ENCODE measurements at regions not wholly inside any gene's neighbourhood (a gene's known extent, or its start where the extent isn't known, plus 50 kb on each side); places are given as distances from the start of the nearest gene placed in this dataset.

DNA sequence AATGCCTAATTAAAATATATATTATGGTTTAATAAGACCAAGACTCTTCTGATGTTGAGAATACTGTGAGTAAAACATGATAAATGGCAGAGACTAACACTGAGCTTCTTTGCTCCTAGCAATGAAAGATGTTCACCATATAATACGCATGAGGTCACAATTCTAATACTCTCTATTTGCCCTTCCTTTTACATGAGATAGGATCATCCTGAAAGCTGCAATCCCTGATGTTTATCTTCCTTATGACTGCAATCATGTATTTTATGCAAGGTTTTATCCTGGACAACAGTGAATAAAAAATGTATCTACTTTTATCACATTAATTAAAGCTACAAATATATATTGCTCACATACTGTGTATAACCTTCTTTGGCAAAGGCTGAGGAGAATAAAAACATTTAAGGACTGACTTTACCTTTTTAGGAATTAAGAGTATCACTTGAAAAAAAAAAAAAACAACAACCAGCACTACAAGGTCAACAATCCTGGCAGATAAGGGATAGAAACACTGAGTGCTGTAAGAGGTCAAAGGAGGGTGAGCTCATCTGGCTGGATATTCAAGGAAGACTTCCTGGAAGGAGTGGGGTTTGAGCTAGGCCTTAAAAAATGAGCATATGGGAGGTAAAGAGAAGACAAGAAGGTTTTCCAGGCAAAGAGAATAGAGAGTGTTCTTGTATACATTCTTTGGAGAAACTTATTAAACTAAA is 99.9 kb downstream of the AREG start:
- TF ChIP-seq EZH2 (IDR thresholded peaks at IDR 0.05; ENCODE audit: low read length), result no peak
- TF ChIP-seq, protein P1, sequence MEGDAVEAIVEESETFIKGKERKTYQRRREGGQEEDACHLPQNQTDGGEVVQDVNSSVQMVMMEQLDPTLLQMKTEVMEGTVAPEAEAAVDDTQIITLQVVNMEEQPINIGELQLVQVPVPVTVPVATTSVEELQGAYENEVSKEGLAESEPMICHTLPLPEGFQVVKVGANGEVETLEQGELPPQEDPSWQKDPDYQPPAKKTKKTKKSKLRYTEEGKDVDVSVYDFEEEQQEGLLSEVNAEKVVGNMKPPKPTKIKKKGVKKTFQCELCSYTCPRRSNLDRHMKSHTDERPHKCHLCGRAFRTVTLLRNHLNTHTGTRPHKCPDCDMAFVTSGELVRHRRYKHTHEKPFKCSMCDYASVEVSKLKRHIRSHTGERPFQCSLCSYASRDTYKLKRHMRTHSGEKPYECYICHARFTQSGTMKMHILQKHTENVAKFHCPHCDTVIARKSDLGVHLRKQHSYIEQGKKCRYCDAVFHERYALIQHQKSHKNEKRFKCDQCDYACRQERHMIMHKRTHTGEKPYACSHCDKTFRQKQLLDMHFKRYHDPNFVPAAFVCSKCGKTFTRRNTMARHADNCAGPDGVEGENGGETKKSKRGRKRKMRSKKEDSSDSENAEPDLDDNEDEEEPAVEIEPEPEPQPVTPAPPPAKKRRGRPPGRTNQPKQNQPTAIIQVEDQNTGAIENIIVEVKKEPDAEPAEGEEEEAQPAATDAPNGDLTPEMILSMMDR (optimal IDR thresholded peaks at IDR 0.05 in 1 of 3, IDR thresholded peaks at IDR 0.05 in 1 of 3, conservative IDR thresholded peaks at IDR 0.05 in 1 of 3; ENCODE audit: extremely low read depth in 1 of 3, insufficient read depth in 2 of 3, low read length in 3 of 3), result no peak
- Histone ChIP-seq H2AFZ (ENCODE audit: control insufficient read depth, low read length) (no peak overlapping the region), H3K27ac (ENCODE audit: control insufficient read depth, insufficient read depth, low read length) (peak overlapping the region; percentile 77), H3K4me3 (ENCODE audit: control insufficient read depth in 2 of 3, extremely low read depth in 1 of 3, insufficient read depth in 2 of 3, low read depth in 1 of 3, low read length in 3 of 3) (no peak overlapping the region), H4K20me1 (ENCODE audit: control insufficient read depth, extremely low read depth, insufficient read depth, low read length) (no peaks in the 10 kb centered on the region), H3K27me3 (ENCODE audit: control insufficient read depth, extremely low read depth, insufficient read depth, low read length) (no peaks in the 10 kb centered on the region), H3K36me3 (ENCODE audit: control insufficient read depth in 2 of 2, extremely low read depth in 1 of 2, insufficient read depth in 2 of 2, low read length in 2 of 2) (no peaks in the 10 kb centered on the region), H3K9me3 (ENCODE audit: control insufficient read depth, low read depth, low read length) (no peaks in the 10 kb centered on the region), H3K9ac (ENCODE audit: control insufficient read depth, extremely low read depth, insufficient read depth, low read length) (no peak overlapping the region), H3K4me2 (ENCODE audit: control insufficient read depth, extremely low read depth, insufficient read depth, low read depth, low read length) (peak overlapping the region; percentile 20), H3K79me2 (ENCODE audit: control insufficient read depth, insufficient read depth, low read length) (no peaks in the 10 kb centered on the region), H3K4me1 (ENCODE audit: control insufficient read depth, extremely low read depth, insufficient read depth, low read length) (peaks cover 42% of the 10 kb centered on the region), H3K9me1 (ENCODE audit: control insufficient read depth, extremely low read depth, insufficient read depth, low read length) (no peaks in the 10 kb centered on the region)
- peak; percentile 59 for FAIRE-seq
- dilution Hi-C loops (cut with MboI; ENCODE audit: extremely low pct_ligation_motif_present, low sequenced_read_pairs), result no loop called here
- DNase-seq (ENCODE audit: low read depth, low spot score), result no peak

DNA sequence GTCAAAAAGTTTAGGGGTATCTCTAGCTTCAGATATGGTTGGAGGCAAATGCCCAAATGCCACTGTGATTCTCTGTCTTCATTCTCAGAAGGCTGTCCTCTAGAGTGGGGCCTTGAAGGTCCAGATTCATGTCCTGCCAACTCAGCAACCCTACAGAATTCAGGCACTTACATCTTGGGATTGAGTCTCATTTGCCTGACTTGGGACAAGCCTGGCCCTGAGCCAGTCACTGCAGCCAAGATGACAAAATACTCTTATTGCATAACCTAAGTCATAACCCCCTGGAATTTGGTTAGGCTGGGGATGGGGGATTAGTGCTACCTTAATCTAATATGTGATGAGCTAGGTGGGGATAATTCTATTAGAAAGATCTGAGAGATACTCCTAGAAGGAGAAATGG is 100.5 kb downstream of the AREG start:
- Histone ChIP-seq H3K4me2 (ENCODE audit: control insufficient read depth, extremely low read depth, insufficient read depth, low read depth, low read length) (peak overlapping the region; percentile 20), H4K20me1 (ENCODE audit: control insufficient read depth, extremely low read depth, insufficient read depth, low read length) (no peaks in the 10 kb centered on the region), H3K9me3 (ENCODE audit: control insufficient read depth, low read depth, low read length) (no peaks in the 10 kb centered on the region), H2AFZ (ENCODE audit: control insufficient read depth, low read length) (peak overlapping the region; percentile 30), H3K36me3 (ENCODE audit: control insufficient read depth in 2 of 2, extremely low read depth in 1 of 2, insufficient read depth in 2 of 2, low read length in 2 of 2) (no peaks in the 10 kb centered on the region), H3K4me3 (ENCODE audit: control insufficient read depth in 2 of 3, extremely low read depth in 1 of 3, insufficient read depth in 2 of 3, low read depth in 1 of 3, low read length in 3 of 3) (no peak overlapping the region), H3K4me1 (ENCODE audit: control insufficient read depth, extremely low read depth, insufficient read depth, low read length) (peaks cover 39% of the 10 kb centered on the region), H3K27me3 (ENCODE audit: control insufficient read depth, extremely low read depth, insufficient read depth, low read length) (no peaks in the 10 kb centered on the region), H3K9me1 (ENCODE audit: control insufficient read depth, extremely low read depth, insufficient read depth, low read length) (no peaks in the 10 kb centered on the region), H3K9ac (ENCODE audit: control insufficient read depth, extremely low read depth, insufficient read depth, low read length) (peak overlapping the region; percentile 18), H3K79me2 (ENCODE audit: control insufficient read depth, insufficient read depth, low read length) (no peaks in the 10 kb centered on the region), H3K27ac (ENCODE audit: control insufficient read depth, insufficient read depth, low read length) (peak overlapping the region; percentile 77)
- TF ChIP-seq, protein P1 (optimal IDR thresholded peaks at IDR 0.05 in 1 of 3, IDR thresholded peaks at IDR 0.05 in 1 of 3, conservative IDR thresholded peaks at IDR 0.05 in 1 of 3; ENCODE audit: extremely low read depth in 1 of 3, insufficient read depth in 2 of 3, low read length in 3 of 3), result no peak
- FAIRE-seq, result peak; percentile 13
- dilution Hi-C loops (cut with MboI; ENCODE audit: extremely low pct_ligation_motif_present, low sequenced_read_pairs), result no loop called here
- DNase-seq (ENCODE audit: low read depth, low spot score), result no peak
